SU-DHL-6 (cell line): ENCODE measurements at regions not wholly inside any gene's neighbourhood (a gene's known extent, or its start where the extent isn't known, plus 50 kb on each side); places are given as distances from the start of the nearest gene placed in this dataset.

Source experiments
- H2AFZ ChIP-seq: fragments of 200-600 bp; sonication (generic); 2 replicates; pipeline ENCODE4 v1.6.1; 2014; ENCODE audit warnings: low read depth, mild to moderate bottlenecking, moderate library complexity, mixed read lengths, antibody characterized with exemption, low read length; ENCODE audit not compliant: severe bottlenecking
- H3F3A ChIP-seq: fragments of 200-600 bp; shearing (Covaris generic); 2 replicates; pipeline ENCODE4 v1.6.0; 2016; ENCODE audit warnings: antibody characterized with exemption, mild to moderate bottlenecking; ENCODE audit not compliant: insufficient read depth
- H3K27ac ChIP-seq: fragments of 200-600 bp; sonication (generic); 2 replicates; pipeline ENCODE4 v1.5.1; 2016; ENCODE audit warnings: low read depth, mild to moderate bottlenecking, low read length, moderate library complexity, mixed read lengths
- H3K27me3 ChIP-seq: fragments of 200-600 bp; sonication (generic), shearing (Covaris generic); 2 replicates; pipeline ENCODE4 v1.6.0; 2014; ENCODE audit warnings: mild to moderate bottlenecking, low read length
- H3K36me3 ChIP-seq: fragments of 200-600 bp; sonication (generic); 2 replicates; pipeline ENCODE4 v1.6.1; 2014; ENCODE audit warnings: mild to moderate bottlenecking, low read length, mixed read lengths
- H3K4me2 ChIP-seq: fragments of 300-600, 200-600 bp; shearing (Covaris generic), sonication (generic); 2 replicates; pipeline ENCODE4 v1.6.0; 2014; ENCODE audit warnings: low read length, low read depth, mild to moderate bottlenecking; ENCODE audit not compliant: poor library complexity, severe bottlenecking
- H3K4me3 ChIP-seq: fragments of 200-600 bp; sonication (generic); 2 replicates; pipeline ENCODE4 v1.5.1; 2014; ENCODE audit warnings: antibody characterized with exemption, low read length, mild to moderate bottlenecking, mixed read lengths; ENCODE audit not compliant: insufficient read depth, poor library complexity, severe bottlenecking
- H3K79me2 ChIP-seq: fragments of 200-600 bp; sonication (generic); 2 replicates; pipeline ENCODE4 v1.6.1; 2014; ENCODE audit warnings: mild to moderate bottlenecking, low read length, moderate library complexity; ENCODE audit not compliant: insufficient read depth
- H3K9ac ChIP-seq: fragments of 200-600 bp; sonication (generic); 2 replicates; pipeline ENCODE4 v1.7.0; 2014; ENCODE audit warnings: mild to moderate bottlenecking, low read length
- H3K9me2 ChIP-seq: fragments of 200-600 bp; sonication (generic); replicated peaks from 2 replicates; pipeline ENCODE4 v1.6.1; 2014; ENCODE audit warnings: low read length; ENCODE audit not compliant: insufficient read depth
- H3K9me3 ChIP-seq: fragments of 200-600 bp; sonication (generic); 2 replicates; pipeline ENCODE4 v1.6.1; 2014; ENCODE audit warnings: low read length, mixed read lengths; ENCODE audit not compliant: insufficient read depth
- H4K20me1 ChIP-seq: fragments of 200-600 bp; sonication (generic); 2 replicates; pipeline ENCODE4 v1.6.1; 2014; ENCODE audit warnings: low read depth, mild to moderate bottlenecking, antibody characterized with exemption, low read length, moderate library complexity, mixed read lengths
- CTCF ChIP-seq: fragments of 200-600 bp; sonication (generic); IDR thresholded peaks from one replicate; pipeline ENCODE4 v1.5.1; 2017; ENCODE audit warnings: antibody characterized with exemption, mild to moderate bottlenecking, low read length, moderate library complexity; ENCODE audit not compliant: insufficient read depth, poor library complexity, severe bottlenecking
- EZH2phosphoT487 ChIP-seq: fragments of 200-600 bp; sonication (generic), shearing (Covaris generic); conservative IDR thresholded peaks from 2 replicates; pipeline ENCODE4 v1.6.1; 2018; ENCODE audit warnings: mild to moderate bottlenecking, antibody characterized with exemption, low read length, moderate library complexity, mixed read lengths

- H3K4me3 ChIP-seq, result no peak overlapping the region
- H3K4me2 ChIP-seq, result no peak overlapping the region
- TF ChIP-seq CTCF (no peak), EZH2phosphoT487 (no peak)
- no peaks in the 10 kb centered on the region for H3K36me3 ChIP-seq
- no peaks in the 10 kb centered on the region for H3K79me2 ChIP-seq
- H3K9me2 ChIP-seq, result no peaks in the 10 kb centered on the region
- H3F3A ChIP-seq, result no peaks in the 10 kb centered on the region
- no peak overlapping the region for H3K27ac ChIP-seq
- H3K9me3 ChIP-seq, result no peaks in the 10 kb centered on the region
- H4K20me1 ChIP-seq, result no peaks in the 10 kb centered on the region
- no peaks in the 10 kb centered on the region for H3K27me3 ChIP-seq
- H3K9ac ChIP-seq, result no peak overlapping the region
- no peak overlapping the region for H2AFZ ChIP-seq
Observed at GRCh38 chr18:2254977-2255376, 316.3 kb downstream of the METTL4 start.

- Histone ChIP-seq H3K9me3 (no peaks in the 10 kb centered on the region), H3K36me3 (no peaks in the 10 kb centered on the region), H3K27ac (no peak overlapping the region), H3K79me2 (no peaks in the 10 kb centered on the region), H2AFZ (no peak overlapping the region), H3K27me3 (no peaks in the 10 kb centered on the region), H4K20me1 (no peaks in the 10 kb centered on the region), H3K4me2 (no peak overlapping the region), H3K9ac (no peak overlapping the region), H3K9me2 (no peaks in the 10 kb centered on the region), H3K4me3 (no peak overlapping the region), H3F3A (no peaks in the 10 kb centered on the region)
- TF ChIP-seq CTCF (no peak), EZH2phosphoT487 (no peak)
Observed at GRCh38 chr18:2256577-2256976, 314.7 kb downstream of the METTL4 start.

- H3K79me2 ChIP-seq, result no peaks in the 10 kb centered on the region
- H3K4me2 ChIP-seq, result no peak overlapping the region
- H4K20me1 ChIP-seq, result no peaks in the 10 kb centered on the region
- no peaks in the 10 kb centered on the region for H3K36me3 ChIP-seq
- no peaks in the 10 kb centered on the region for H3F3A ChIP-seq
- no peak overlapping the region for H3K27ac ChIP-seq
- H3K9me3 ChIP-seq, result no peaks in the 10 kb centered on the region
- H2AFZ ChIP-seq, result no peak overlapping the region
- TF ChIP-seq EZH2phosphoT487, result no peak
- TF ChIP-seq CTCF, result no peak
- no peak overlapping the region for H3K4me3 ChIP-seq
- no peak overlapping the region for H3K9ac ChIP-seq
- H3K27me3 ChIP-seq, result no peaks in the 10 kb centered on the region
- no peaks in the 10 kb centered on the region for H3K9me2 ChIP-seq
Observed at GRCh38 chr18:2258954-2259353, 312.4 kb downstream of the METTL4 start.
